HG02852 (cell line): ENCODE measurements at regions not wholly inside any gene's neighbourhood (a gene's known extent, or its start where the extent isn't known, plus 50 kb on each side); places are given as distances from the start of the nearest gene placed in this dataset.
"Not testable (repeated sequence)": the region's sequence is repeated elsewhere in the genome, so short reads cannot be mapped to it uniquely, and the experiment has no call there.

Experiments
- ATAC-seq: cut with Tn5 transposase; IDR thresholded peaks from one replicate; pipeline ENCODE4 v1.9.1; 2021; ENCODE audit warnings: mild to moderate bottlenecking, moderate library complexity; ENCODE audit not compliant: unreplicated experiment

DNA sequence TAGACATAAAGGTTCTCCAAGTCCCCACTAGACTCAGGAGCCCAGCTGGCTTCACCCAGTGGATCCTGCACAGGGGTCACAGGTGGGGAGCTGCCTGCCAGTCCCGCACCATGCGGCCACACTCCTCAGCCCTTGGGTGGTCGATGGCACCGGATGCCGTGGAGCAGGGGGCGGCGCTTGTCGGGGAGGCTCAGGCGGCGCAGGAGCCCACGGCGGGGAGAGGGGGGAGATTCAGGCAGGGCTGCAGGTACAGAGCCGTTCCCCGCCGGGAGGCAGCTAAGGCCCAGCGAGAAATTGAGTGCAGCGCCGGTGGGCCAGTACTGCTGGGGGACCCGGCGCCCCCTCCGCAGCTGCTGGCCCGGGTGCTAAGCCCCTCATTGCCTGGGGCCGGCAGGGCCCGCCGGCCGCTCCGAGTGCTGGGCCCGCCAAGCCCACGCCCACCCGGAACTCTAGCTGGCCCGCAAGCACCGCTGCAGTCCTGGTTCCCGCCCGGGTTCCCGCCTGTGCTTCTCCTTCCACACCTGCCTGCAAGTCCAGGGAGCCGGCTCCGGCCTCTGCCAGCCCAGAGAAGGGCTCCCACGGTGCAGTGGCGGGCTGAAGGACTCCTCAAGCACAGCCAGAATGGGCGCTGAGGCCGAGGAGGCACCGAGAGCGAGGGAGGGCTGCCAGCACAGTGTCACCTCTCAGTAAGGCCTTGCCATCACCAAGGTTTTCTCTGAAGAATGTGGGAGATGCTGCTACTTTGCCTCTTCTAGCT lies 58.4 kb upstream of the PPP1R12A start:
- no peak for ATAC-seq

DNA sequence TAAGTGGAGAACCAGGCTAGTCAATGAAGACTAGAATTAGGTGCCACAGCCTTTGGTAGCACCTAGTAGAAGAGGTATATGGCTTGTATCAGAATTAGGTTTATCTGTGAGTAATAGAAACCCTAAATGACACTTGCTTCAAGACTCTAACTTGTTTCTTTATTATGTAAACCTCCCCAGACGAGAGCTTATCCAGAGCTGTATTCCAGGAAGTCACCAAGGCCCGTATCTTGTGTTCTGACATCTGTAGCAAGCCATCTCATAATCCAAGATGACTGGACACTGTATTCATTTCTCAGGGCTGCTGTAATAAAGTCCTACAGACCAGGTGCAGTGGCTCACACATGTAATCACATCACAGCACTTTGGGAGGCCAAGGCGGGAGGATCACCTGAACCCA lies 56.7 kb upstream of the PPP1R12A start:
- ATAC-seq: no peak

DNA sequence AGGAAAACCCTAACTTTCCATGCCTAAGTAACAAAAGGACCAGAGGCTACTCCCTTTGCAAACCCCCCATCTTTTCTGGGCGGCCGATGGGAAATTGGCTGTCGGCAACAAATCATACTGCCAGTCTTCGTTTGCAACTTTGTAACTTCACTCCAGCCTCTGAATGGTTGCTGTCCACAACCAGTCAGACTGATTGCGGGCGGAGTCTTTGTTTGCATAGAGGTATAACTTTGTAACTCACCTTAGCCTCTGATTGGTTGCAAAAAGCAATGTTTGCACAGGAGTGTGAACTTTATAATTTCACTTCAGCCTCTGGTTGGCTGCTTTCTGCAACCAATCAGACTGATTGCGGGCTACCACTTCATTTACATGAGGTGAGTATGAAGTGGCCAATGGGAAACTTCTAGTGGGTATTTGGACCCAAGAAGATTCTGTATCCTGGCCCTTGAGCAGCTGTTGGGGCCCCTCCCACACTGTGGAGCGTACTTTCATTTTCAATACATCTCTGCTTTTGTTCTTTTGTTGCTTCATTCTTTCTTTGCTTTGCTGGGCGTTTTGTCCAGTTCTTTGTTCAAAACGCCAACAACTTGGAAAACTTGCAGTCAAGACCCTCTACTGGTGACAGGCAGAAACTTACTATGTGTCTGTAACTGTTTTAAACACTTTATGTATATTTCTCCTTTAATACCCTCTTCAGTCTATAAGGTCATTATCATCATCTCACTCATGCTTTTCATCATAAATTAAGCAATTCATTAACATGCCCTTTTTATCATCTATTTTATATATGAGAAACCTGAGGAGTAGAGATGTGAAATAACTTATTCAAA lies 55.8 kb upstream of the PPP1R12A start:
- ATAC-seq: not testable (repeated sequence)

DNA sequence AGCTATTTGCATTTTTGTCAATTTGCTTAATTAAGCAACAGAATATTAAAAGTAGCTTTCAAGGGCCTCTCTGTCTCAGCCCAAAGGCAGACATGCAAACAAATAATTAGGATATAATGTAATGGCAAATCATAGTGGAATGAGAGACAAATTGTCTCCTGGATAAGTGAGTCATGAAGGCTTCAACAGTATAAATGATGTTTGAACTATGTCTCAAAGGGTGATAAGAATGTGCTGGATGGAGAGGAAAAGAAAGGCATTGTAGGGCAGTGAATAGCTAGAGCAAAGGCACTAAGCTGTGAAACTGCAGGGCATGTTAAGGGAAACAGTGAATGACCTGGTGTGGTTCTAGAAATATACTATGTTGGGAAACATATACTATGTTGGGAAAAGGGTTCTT lies 53.5 kb upstream of the PPP1R12A start:
- no peak for ATAC-seq

DNA sequence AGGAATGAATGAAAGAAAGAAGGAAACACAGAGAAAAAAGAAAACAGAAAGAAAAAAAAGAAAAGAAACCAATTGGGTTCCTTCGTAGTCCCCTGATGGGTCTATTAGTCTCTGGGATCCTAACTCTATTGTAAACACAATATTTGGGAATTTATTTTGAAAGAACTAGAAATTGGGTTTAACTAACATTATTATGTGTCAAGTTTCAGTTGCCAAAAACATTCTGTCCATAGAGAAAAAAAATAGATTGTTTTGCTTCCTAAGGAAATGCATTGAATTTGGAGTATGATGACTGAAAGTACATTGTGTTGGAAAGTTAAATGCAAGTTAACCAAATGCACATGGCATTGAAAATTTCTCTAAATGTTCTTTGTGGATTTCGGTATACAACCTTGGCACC lies 52.8 kb upstream of the PPP1R12A start:
- ATAC-seq: no peak
